ENCODE measurements at regions not wholly inside any gene's neighbourhood (a gene's known extent, or its start where the extent isn't known, plus 50 kb on each side); places are given as distances from the start of the nearest gene placed in this dataset.

DNA sequence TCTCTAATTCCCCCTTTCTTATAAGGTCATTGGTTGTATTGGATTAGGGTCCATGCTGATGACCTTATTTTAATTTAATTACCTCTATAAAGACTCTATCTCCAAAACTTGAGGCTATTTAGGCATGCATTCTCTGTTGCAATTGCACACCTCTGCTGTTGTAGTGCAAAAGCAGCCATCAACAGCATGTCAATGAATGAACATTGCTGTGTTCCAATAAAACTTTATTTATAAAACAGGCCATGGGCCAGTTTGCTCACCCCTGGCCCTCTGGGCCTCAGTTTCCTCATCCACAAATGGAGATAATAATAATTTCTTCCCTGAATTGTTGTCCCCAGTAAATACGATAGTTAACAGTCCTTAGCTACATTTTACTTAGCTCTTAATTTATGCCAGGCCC lies 100.4 kb upstream of the USP24 start:
- Histone ChIP-seq H3K36me3 (ENCODE audit: low read depth) (no peaks in the 10 kb centered on the region), H3F3A (ENCODE audit: insufficient read depth, low read depth) (0 out of 2 replicates have a peak, but pooled peaks cover 8% of the 10 kb centered on the region), H3K4me1 (replicated peaks; ENCODE audit: insufficient read depth) (peaks cover 22% of the 10 kb centered on the region), H2AFZ (no peak overlapping the region), H3K79me2 (ENCODE audit: low read depth) (no peaks in the 10 kb centered on the region), H3K9me2 (ENCODE audit: insufficient read depth) (no peaks in the 10 kb centered on the region), H4K20me1 (ENCODE audit: insufficient read depth) (no peaks in the 10 kb centered on the region), H3K4me2 (no peak overlapping the region), H3K9me3 (ENCODE audit: insufficient read depth, low read depth) (no peaks in the 10 kb centered on the region; the same call in 1 of the 2 replicates), H3K27me3 (ENCODE audit: insufficient read depth, low read depth) (no peaks in the 10 kb centered on the region), H3K4me3 (no peak overlapping the region), H3K27ac (no peak overlapping the region)
- CTCF ChIA-PET, result no interaction called here
- TF ChIP-seq CTCF (conservative IDR thresholded peaks at IDR 0.05) (no peak), EZH2 (IDR thresholded peaks at IDR 0.05; ENCODE audit: low read depth) (no peak)
- no TSS peak for BruUV-seq (replicated peaks)
- POLR2A ChIA-PET (ENCODE audit: unreplicated experiment), result no interaction called here
- no peak for DNase-seq
- intact Hi-C loops (cut with micrococcal nuclease; ENCODE audit: unreplicated experiment), result no loop called here

DNA sequence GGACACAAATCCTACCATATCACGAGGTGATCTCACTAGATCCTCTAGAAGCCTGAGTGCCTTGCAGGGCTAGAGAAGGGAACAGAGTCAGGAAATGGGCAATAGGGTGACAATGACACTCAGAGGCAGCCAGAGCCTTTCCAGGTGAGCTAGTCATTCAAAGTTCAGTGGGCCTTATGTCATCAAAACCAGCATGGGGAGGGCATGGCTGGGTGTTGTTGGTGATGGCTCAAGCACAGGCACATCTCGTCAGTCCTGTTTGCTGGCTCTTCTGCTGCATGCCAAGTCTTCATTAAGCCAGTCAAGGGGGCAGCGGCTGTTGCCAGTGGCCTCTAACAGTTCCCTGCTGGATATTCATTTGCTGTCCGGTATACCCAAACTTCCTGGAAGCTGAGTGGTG lies 99.6 kb upstream of the USP24 start:
- no peaks in the 10 kb centered on the region for H3K9me2 ChIP-seq (ENCODE audit: insufficient read depth)
- no peak overlapping the region for H3K4me2 ChIP-seq
- peak; percentile 25 to 57 for DNase-seq
- H3K4me3 ChIP-seq, result no peak overlapping the region
- no peak overlapping the region for H3K27ac ChIP-seq
- ChIA-PET POLR2A (ENCODE audit: unreplicated experiment) (no interaction called here), CTCF (no interaction called here)
- no peaks in the 10 kb centered on the region for H3K79me2 ChIP-seq (ENCODE audit: low read depth)
- BruUV-seq (replicated peaks), result no TSS peak
- H3K4me1 ChIP-seq (replicated peaks; ENCODE audit: insufficient read depth), result peaks cover 28% of the 10 kb centered on the region
- no peak for TF ChIP-seq CTCF (conservative IDR thresholded peaks at IDR 0.05)
- TF ChIP-seq EZH2 (IDR thresholded peaks at IDR 0.05; ENCODE audit: low read depth), result no peak
- H3K36me3 ChIP-seq (ENCODE audit: low read depth), result no peaks in the 10 kb centered on the region
- H2AFZ ChIP-seq, result no peak overlapping the region
- H4K20me1 ChIP-seq (ENCODE audit: insufficient read depth), result no peaks in the 10 kb centered on the region
- H3K9me3 ChIP-seq (ENCODE audit: insufficient read depth, low read depth), result no peaks in the 10 kb centered on the region; the same call in 1 of the 2 replicates
- H3F3A ChIP-seq (ENCODE audit: insufficient read depth, low read depth), result 0 out of 2 replicates have a peak, but pooled peaks cover 13% of the 10 kb centered on the region
- H3K27me3 ChIP-seq (ENCODE audit: insufficient read depth, low read depth), result no peaks in the 10 kb centered on the region
- intact Hi-C loops (cut with micrococcal nuclease; ENCODE audit: unreplicated experiment), result no loop called here

DNA sequence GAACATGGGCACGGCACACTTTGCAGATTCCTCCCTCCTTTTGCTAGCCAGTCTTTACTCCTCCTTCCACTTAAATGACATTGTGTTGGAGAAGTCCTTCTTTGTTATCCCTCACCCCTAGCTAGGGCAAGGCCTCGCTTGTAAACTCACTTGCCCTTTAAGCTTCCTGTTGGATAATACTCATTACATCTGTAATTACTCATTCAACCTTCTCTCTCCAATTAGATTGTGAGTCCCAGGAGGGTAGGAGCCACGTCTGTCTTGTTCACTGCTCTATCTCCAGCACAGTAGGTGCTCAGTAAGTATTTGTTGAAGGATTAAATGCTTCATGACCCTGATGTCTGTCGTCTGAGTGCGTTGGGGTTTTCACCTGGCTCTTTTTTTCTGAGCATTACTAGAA lies 98.7 kb upstream of the USP24 start:
- TF ChIP-seq EZH2 (IDR thresholded peaks at IDR 0.05; ENCODE audit: low read depth), result no peak
- no peak for TF ChIP-seq CTCF (conservative IDR thresholded peaks at IDR 0.05)
- BruUV-seq (replicated peaks), result no TSS peak
- H3K4me3 ChIP-seq, result no peak overlapping the region
- H4K20me1 ChIP-seq (ENCODE audit: insufficient read depth), result no peaks in the 10 kb centered on the region
- no peaks in the 10 kb centered on the region for H3K79me2 ChIP-seq (ENCODE audit: low read depth)
- no peak overlapping the region for H2AFZ ChIP-seq
- POLR2A ChIA-PET (ENCODE audit: unreplicated experiment), result no interaction called here
- intact Hi-C loops (cut with micrococcal nuclease; ENCODE audit: unreplicated experiment), result no loop called here
- 0 out of 2 replicates have a peak, but pooled peaks cover 13% of the 10 kb centered on the region for H3F3A ChIP-seq (ENCODE audit: insufficient read depth, low read depth)
- H3K9me3 ChIP-seq (ENCODE audit: insufficient read depth, low read depth), result no peaks in the 10 kb centered on the region; the same call in 1 of the 2 replicates
- no peak for DNase-seq
- H3K27ac ChIP-seq, result no peak overlapping the region
- no peak overlapping the region for H3K4me2 ChIP-seq
- H3K4me1 ChIP-seq (replicated peaks; ENCODE audit: insufficient read depth), result peaks cover 28% of the 10 kb centered on the region
- H3K9me2 ChIP-seq (ENCODE audit: insufficient read depth), result no peaks in the 10 kb centered on the region
- H3K27me3 ChIP-seq (ENCODE audit: insufficient read depth, low read depth), result no peaks in the 10 kb centered on the region
- no peaks in the 10 kb centered on the region for H3K36me3 ChIP-seq (ENCODE audit: low read depth)
- CTCF ChIA-PET, result no interaction called here
